Activated CD4-positive, alpha-beta T cell treated with anti-CD3 and anti-CD28 coated beads, Interleukin-2, amount 50 U/mL, for 24 hours (primary cell): ENCODE measurements at regions not wholly inside any gene's neighbourhood (a gene's known extent, or its start where the extent isn't known, plus 50 kb on each side); places are given as distances from the start of the nearest gene placed in this dataset.

ENCODE experiments used
- DNase-seq, 2 donors: peaks; one replicate each; pipeline ENCODE4 v3.0.0-alpha.2; 2020; ENCODE audit warnings: low read depth in 1 of 2, low spot score in 1 of 2

DNA sequence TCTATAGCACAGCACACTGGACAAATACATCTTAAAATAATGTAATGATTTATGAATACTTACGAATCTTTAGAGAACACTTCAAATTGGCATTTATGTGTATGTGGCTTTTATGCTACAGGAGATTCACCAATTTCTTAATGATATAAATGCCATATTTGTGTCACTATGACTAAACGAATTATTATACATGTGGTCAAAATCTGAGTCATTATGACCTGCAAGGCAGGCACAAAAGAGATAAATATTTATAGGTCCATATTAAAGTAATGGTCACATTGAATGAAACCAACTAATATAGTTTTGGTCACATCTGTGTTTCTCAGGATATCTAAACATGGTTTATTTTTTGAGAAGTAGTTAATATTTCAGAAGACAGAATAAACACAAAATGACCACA, 232.3 kb upstream of the SEMA6D start:
- DNase-seq, result no peak

- DNase-seq, result no peak
Measured at GRCh38 chr15:47485419-47485818, 231.9 kb upstream of the SEMA6D start.

GRCh38 chr15:47486040-47486439, 231.3 kb upstream of the SEMA6D start:
- no peak for DNase-seq

DNA sequence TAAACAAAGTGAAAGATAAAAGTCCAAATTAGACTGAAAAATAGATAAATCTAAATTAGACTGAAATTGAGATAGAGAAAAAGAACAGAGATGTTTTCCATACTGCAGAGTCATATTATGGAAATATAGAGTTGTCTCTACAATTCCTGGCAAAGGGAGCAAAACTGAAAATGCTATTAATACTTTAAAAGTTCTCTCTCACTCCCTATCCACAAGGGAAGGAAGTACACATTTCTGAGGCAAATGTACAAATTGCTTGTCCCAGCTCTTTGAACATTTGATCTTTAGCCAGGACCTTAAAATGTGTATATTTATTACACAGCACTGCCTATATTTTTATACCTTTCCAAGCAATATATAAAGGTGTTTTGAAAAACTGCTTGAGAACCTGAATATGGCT, 225.1 kb upstream of the SEMA6D start:
- no peak for DNase-seq

DNA sequence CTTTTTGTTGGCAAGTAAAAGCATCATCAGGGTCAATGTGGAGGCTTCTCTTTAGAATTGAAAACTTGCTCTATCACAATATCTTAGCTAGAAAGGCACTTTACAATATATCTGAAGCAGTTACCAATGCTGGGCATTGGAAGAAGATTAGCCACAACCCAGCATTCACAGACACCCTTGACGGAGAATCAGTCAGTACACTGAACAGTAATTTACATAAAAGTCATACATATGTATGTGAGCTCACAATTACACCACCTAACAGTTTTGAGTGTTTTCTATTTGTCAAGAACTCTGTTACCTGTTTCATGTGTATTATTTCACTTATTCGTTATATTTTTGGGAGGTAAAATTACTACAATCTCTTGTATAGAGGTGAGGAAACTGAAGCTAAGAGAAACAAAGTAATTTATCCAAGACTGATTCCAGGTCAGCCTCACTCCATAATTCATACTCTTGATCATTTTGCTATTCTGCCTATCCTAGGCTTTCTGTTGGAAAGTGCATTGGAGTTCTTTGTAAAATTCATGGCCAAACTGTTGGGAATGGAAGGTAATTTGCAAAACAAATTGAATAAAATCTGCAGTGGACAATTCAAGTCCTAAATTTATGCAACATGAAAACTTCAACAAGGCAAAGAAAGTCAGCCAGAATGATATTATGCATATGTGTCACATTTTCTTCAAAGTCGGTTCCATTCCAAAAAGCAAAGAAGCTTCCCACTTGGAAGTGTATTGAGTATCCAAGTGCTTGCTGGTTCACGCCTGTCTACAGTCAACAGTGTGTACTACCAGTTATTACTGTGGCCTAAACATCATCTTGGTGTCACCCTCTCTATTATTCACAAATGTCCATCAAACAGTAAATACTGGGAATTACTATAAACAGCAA, 223.7 kb upstream of the SEMA6D start:
- no peak for DNase-seq

DNA sequence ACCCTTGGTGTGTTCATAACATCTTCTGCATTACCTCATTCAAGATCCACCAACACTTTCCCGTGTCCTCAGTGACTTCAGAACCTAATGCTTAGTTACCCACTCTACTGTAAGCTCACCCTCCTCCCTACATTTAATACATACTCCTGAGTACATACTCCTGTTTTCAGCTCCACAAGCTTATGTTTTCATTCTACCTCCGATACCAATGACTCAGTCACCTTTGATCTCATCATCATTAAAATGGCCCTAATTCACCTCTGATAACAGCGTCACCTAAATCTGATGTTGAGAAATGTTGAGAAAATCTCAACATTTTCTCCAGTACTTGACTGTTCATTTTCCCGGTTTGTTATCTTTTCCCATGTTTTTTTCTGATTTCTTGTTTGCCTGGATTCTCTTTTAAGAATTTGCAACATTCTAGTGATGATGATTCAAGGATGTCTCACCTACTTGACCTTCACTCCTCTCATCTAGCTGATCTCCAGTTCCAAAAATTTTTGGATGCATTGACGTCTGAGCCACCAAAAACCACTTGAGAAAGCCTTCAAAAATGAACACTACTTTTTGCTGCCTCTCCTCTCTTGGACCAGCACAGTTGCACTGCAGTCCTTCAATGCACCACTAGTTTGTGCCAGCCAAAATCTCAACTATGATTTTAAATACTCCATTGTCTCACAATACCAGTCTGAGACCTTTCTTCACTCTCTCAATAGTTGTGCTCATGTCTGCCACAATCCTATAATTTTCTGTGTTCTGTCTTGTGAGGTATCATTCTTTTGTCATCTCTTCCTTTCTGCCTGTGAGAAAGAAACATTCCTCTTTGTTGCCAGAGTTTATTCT, 220.7 kb upstream of the SEMA6D start:
- DNase-seq, result no peak

DNA sequence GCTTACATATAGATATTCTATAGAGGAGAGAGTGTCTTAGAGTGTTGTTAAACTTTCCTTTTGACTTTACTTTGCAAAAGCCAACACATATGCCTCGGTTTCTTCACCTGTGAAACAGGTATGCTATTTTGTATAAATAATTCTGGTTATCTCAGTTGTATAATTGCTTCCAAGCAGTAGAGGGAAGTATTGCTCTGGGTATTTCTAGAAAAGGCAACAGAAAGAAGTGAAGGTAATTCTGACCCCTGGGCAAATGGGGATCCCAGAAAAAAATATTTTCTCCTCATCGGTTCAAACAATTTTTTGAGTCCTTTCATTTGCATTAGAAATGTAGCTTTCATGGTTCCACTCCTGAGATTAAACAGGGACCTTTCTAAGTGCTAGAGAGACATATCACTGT, 216.5 kb upstream of the SEMA6D start:
- DNase-seq, result no peak

GRCh38 chr15:47502041-47502440, 215.3 kb upstream of the SEMA6D start:
- DNase-seq, result no peak

GRCh38 chr15:47503876-47504275, 213.4 kb upstream of the SEMA6D start:
- DNase-seq, result no peak

- DNase-seq, result no peak
Measured at GRCh38 chr15:47504624-47505256, 212.6 kb upstream of the SEMA6D start.

- DNase-seq, result no peak
Measured at GRCh38 chr15:47505712-47506328, 211.5 kb upstream of the SEMA6D start.

GRCh38 chr15:47506329-47507100, 210.8 kb upstream of the SEMA6D start:
- DNase-seq, result no peak

DNA sequence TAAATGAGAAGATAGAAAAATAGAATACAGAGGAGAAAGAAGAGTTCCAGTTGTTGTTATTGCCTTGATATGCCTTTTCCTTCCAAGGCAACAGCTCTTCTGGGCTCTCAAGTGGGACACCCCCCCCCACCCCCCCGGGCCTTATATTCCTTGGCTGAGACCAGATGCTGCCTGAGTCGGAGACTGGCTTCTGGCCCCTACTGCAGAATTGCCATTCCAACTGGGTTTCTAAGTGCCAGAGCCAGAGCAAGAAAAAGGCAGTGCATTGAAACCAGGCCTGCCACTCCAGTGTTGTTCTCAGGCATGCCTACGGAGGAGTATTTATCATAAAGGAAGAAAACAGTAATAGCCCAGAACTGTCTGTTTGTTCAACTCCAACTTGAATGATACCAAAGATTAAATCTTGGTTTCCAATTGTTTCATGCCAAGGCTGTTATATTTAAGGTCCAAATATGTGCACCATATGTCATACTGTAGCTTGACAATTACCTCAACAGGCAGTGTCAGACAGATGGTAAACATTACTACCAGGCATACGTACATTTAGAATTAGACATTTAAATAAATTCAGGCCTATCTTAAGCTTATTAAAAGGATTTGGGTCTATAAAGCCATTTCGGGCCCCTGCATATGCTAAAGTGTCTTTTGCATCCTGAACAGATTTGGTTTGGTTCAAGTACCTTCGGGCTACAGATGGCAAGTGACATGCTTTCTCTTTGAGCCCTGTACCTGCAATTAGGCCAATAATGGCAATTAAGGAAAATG, 209.9 kb upstream of the SEMA6D start:
- DNase-seq, result no peak

GRCh38 chr15:47511261-47511660, 206.0 kb upstream of the SEMA6D start:
- DNase-seq, result no peak

DNA sequence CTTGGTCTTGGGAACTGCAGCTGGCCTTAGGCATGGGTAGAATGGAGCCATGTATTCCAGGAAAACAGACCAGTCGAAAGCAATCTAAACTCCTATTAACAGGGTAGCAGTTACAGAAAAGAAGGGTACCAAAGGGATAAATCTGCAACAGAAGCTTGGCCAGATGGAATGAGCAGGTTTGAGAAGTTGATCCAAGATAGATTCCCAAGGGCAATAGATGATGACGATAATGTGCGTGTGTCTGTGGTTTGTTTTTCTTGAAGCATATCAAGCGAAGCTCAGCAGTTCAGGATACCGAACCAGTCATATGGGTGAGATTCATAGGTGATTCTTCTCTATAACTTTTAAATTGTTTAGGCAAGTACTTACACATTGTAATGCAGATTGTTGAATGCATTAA, 203.8 kb upstream of the SEMA6D start:
- DNase-seq, result no peak

GRCh38 chr15:47514200-47514652, 203.1 kb upstream of the SEMA6D start:
- DNase-seq, result no peak

GRCh38 chr15:47516558-47516957, 200.7 kb upstream of the SEMA6D start:
- DNase-seq, result no peak

GRCh38 chr15:47516972-47517371, 200.3 kb upstream of the SEMA6D start:
- no peak for DNase-seq

GRCh38 chr15:47517737-47518136, 199.6 kb upstream of the SEMA6D start:
- DNase-seq, result no peak
